ENCODE measurements at regions not wholly inside any gene's neighbourhood (a gene's known extent, or its start where the extent isn't known, plus 50 kb on each side); places are given as distances from the start of the nearest gene placed in this dataset.

GRCh38 chr6:9417400-9417799 lies 982.1 kb upstream of the SLC35B3 start:
- no peak overlapping the region for H3K4me3 Mint-ChIP-seq
- H3K36me3 Mint-ChIP-seq (ENCODE audit: low read depth): no peaks in the 10 kb centered on the region
- TF ChIP-seq, protein P1, sequence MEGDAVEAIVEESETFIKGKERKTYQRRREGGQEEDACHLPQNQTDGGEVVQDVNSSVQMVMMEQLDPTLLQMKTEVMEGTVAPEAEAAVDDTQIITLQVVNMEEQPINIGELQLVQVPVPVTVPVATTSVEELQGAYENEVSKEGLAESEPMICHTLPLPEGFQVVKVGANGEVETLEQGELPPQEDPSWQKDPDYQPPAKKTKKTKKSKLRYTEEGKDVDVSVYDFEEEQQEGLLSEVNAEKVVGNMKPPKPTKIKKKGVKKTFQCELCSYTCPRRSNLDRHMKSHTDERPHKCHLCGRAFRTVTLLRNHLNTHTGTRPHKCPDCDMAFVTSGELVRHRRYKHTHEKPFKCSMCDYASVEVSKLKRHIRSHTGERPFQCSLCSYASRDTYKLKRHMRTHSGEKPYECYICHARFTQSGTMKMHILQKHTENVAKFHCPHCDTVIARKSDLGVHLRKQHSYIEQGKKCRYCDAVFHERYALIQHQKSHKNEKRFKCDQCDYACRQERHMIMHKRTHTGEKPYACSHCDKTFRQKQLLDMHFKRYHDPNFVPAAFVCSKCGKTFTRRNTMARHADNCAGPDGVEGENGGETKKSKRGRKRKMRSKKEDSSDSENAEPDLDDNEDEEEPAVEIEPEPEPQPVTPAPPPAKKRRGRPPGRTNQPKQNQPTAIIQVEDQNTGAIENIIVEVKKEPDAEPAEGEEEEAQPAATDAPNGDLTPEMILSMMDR (IDR thresholded peaks at IDR 0.05; ENCODE audit: unreplicated experiment in 3 of 3): no peak
- H3K9me3 Mint-ChIP-seq: no peaks in the 10 kb centered on the region
- H3K4me1 Mint-ChIP-seq: no peaks in the 10 kb centered on the region
- H3K27me3 Mint-ChIP-seq (ENCODE audit: low read depth): no peaks in the 10 kb centered on the region
- H3K27ac Mint-ChIP-seq: no peak overlapping the region

DNA sequence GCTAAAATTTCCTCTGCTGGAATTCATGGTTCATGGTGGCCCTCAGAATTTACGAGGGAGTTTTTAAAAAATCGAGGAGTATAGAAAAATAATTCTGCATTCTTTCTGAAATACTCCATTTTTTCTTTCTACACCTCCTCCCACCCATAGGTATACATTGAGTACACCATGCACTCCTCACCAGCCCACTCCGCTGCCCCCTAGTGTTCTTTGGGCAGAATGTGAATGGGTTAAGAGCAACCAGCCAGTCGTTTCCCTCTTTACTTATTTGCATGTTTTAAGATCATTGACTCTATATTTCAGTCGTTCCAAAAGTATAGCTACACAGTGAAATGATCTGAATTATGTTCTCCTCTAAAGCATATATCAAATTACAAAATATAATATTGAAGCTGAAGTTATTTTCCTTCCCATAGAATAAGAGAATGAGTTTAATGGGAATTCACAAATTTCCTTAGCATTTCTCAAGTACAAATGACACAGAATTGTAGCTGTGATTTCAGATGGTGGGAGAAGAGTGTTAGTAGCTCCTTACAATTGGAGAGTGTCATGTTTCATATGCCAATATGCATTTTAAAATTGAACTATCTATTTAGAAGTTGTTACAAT lies 977.7 kb upstream of the SLC35B3 start:
- Mint-ChIP-seq H3K9me3 (no peaks in the 10 kb centered on the region), H3K4me1 (no peaks in the 10 kb centered on the region), H3K27ac (no peak overlapping the region), H3K27me3 (ENCODE audit: low read depth) (peaks cover 3% of the 10 kb centered on the region), H3K4me3 (no peak overlapping the region), H3K36me3 (ENCODE audit: low read depth) (no peaks in the 10 kb centered on the region)
- TF ChIP-seq, protein P1 (IDR thresholded peaks at IDR 0.05; ENCODE audit: unreplicated experiment in 3 of 3): no peak

DNA sequence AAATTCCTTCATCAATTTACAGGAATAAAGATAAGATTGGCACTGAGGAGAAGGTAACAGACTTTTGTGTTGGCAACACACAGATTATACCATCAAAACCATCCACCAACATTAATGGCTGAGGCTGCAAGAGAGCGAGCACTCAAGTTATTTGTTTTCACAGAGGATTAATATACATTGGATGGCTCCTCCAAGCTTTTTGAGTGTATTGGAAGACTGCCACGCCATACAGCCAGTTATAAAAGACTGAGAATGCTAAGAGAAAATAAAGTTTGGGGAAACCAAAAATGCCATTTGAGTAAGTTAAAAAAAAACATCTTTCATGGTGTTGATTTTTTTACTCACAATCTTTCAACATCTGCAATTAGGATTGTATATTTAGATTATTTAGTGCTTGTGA lies 973.8 kb upstream of the SLC35B3 start:
- H3K4me1 Mint-ChIP-seq: peaks cover 7% of the 10 kb centered on the region
- H3K27me3 Mint-ChIP-seq (ENCODE audit: low read depth): peaks cover 11% of the 10 kb centered on the region
- H3K9me3 Mint-ChIP-seq: no peaks in the 10 kb centered on the region
- TF ChIP-seq, protein P1 (IDR thresholded peaks at IDR 0.05; ENCODE audit: unreplicated experiment in 3 of 3): no peak
- H3K4me3 Mint-ChIP-seq: no peak overlapping the region
- no peak overlapping the region for H3K27ac Mint-ChIP-seq
- H3K36me3 Mint-ChIP-seq (ENCODE audit: low read depth): no peaks in the 10 kb centered on the region

GRCh38 chr6:9408402-9409117 lies 973.2 kb upstream of the SLC35B3 start:
- Mint-ChIP-seq H3K36me3 (ENCODE audit: low read depth) (no peaks in the 10 kb centered on the region), H3K4me3 (no peak overlapping the region), H3K9me3 (no peaks in the 10 kb centered on the region), H3K27me3 (ENCODE audit: low read depth) (peaks cover 11% of the 10 kb centered on the region), H3K27ac (no peak overlapping the region), H3K4me1 (peaks cover 7% of the 10 kb centered on the region)
- TF ChIP-seq, protein P1 (IDR thresholded peaks at IDR 0.05; ENCODE audit: unreplicated experiment in 3 of 3): no peak

- Mint-ChIP-seq H3K4me3 (no peak overlapping the region), H3K9me3 (no peaks in the 10 kb centered on the region), H3K27ac (no peak overlapping the region), H3K4me1 (peaks cover 12% of the 10 kb centered on the region), H3K27me3 (ENCODE audit: low read depth) (peaks cover 11% of the 10 kb centered on the region), H3K36me3 (ENCODE audit: low read depth) (no peaks in the 10 kb centered on the region)
- TF ChIP-seq, protein P1 (IDR thresholded peaks at IDR 0.05; ENCODE audit: unreplicated experiment in 3 of 3): no peak
These were observed 970.5 kb upstream of the SLC35B3 start for GRCh38 chr6:9405825-9406224.

DNA sequence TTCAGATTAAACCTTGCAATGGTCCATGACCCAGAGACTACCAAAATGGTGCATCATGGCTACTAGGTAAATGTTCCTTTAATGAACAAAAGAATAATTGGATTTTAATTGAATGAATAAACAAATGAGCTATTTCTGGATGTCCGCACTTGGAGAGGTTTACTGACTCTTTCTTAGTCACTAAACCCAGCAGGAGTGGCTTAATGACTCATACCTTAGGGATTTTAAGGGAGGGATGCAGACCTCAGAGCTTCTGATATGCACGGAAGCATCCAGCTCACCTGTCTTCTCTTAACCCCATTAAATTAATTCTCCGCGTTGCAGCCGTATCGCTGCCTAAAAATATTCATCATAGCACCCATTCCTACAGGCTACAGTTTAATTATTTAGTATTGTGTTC lies 970.0 kb upstream of the SLC35B3 start:
- no peaks in the 10 kb centered on the region for H3K36me3 Mint-ChIP-seq (ENCODE audit: low read depth)
- H3K9me3 Mint-ChIP-seq: no peaks in the 10 kb centered on the region
- H3K27ac Mint-ChIP-seq: no peak overlapping the region
- H3K27me3 Mint-ChIP-seq (ENCODE audit: low read depth): peaks cover 11% of the 10 kb centered on the region
- TF ChIP-seq, protein P1 (IDR thresholded peaks at IDR 0.05; ENCODE audit: unreplicated experiment in 3 of 3): no peak
- H3K4me3 Mint-ChIP-seq: no peak overlapping the region
- H3K4me1 Mint-ChIP-seq: peaks cover 12% of the 10 kb centered on the region

All from nephron (organoid).